ENCODE measurements at regions not wholly inside any gene's neighbourhood (a gene's known extent, or its start where the extent isn't known, plus 50 kb on each side); places are given as distances from the start of the nearest gene placed in this dataset.

DNA sequence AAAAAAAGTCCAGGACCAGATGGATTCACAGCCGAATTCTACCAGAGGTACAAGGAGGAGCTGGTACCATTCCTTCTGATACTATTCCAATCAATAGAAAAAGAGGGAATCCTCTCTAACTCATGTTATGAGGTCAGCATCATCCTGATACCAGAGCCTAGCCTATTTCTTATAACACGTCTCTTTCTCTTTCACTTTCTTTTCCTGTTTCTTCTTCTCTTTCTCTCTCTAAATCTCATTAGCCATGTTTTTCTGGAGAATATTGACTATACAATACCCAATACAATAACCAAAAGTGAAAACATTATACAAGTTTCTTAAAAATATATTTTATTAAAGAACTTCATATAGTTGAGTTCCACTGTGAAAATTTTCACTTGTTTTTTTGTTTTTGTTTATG lies 1154.9 kb upstream of the PCDH7 start:
- TF ChIP-seq POLR2A (IDR thresholded peaks at IDR 0.05): no peak
- TF ChIP-seq, protein P1, sequence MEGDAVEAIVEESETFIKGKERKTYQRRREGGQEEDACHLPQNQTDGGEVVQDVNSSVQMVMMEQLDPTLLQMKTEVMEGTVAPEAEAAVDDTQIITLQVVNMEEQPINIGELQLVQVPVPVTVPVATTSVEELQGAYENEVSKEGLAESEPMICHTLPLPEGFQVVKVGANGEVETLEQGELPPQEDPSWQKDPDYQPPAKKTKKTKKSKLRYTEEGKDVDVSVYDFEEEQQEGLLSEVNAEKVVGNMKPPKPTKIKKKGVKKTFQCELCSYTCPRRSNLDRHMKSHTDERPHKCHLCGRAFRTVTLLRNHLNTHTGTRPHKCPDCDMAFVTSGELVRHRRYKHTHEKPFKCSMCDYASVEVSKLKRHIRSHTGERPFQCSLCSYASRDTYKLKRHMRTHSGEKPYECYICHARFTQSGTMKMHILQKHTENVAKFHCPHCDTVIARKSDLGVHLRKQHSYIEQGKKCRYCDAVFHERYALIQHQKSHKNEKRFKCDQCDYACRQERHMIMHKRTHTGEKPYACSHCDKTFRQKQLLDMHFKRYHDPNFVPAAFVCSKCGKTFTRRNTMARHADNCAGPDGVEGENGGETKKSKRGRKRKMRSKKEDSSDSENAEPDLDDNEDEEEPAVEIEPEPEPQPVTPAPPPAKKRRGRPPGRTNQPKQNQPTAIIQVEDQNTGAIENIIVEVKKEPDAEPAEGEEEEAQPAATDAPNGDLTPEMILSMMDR (IDR thresholded peaks at IDR 0.05): no peak

Data from adrenal gland (tissue), 5 donors.